ENCODE measurements at regions not wholly inside any gene's neighbourhood (a gene's known extent, or its start where the extent isn't known, plus 50 kb on each side); places are given as distances from the start of the nearest gene placed in this dataset.
"Not testable (repeated sequence)": the region's sequence is repeated elsewhere in the genome, so short reads cannot be mapped to it uniquely, and the experiment has no call there.

DNA sequence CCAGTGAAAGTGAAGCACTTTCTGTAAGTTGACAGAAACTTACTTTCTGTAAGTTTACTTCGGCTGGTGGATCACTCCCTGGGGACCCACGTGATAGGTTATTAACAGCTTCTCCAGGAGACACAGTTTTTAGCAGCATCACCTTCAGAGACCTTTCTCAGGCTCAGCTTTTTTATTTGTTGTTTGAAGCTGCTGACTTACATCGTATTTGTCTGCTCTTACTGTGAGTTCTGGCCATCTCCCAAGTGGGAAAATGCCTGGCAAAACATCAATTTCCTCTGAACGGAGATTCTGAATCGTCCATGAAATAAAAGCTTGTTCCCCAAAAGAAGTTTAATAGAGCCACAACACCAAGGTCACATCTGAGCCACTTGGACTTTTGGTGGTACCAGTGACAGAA is 178.7 kb upstream of the PODXL start:
- DNase-seq (ENCODE audit: low spot score) = no peak

DNA sequence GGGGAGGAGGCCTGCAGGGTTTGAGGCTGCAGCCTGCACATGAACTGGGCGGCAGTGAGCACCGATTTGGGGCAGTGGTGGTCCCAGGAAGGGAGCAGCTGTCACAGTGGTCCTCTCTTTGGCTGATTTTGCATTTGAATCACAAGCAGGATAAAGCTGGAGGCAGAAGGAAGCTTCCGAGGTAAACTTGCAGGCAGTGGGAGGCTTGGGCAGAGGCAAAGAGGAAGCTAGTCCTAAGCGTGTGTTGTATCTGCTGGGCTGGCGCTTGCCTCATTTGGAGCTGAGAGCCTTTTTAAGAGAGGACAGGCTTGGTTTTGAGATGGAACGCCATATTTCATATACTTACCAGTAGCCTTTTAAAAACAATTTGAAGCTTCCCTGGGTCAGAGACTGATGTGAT is 177.2 kb upstream of the PODXL start:
- no peak for DNase-seq (ENCODE audit: low spot score)

DNA sequence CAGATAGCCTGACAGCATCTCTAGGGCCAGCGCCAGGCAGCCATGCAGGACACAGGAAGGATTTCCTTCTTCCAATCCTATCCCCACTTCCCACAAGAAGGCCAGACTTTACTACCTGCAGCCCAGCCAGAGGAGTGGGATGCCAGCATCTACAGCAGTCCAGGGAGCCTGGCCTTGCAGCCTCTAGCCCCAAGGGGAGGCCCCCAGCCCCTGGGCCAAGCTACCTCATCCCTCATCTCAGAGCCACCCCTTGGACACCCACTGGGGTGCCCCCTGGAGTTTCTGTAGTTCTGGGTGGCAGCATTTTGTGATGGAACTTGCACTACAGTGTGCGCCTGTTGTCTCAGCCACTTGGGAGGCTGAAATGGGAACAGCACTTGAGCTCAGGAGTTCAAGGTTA is 170.8 kb upstream of the PODXL start:
- no peak for DNase-seq (ENCODE audit: low spot score)

DNA sequence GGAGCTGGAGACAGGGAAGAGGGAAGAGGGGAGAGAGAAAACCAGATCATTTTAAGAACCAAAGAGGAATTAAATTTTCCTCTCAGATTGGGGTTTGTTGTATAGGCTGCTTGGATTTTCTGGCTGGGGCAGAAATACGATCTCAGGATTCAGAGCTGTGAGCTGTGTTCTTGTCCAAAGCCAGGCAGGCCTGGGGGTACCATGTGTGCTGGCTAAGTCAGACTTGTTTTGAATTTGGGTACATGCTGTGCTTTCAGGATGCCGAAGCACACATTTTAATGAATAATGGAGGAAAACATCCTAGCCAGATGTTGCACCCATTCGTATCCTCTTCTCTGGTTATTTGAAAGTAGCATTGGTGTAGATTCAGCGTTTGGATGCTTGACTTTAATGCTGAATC is 170.3 kb upstream of the PODXL start:
- DNase-seq (ENCODE audit: low spot score) = no peak

DNA sequence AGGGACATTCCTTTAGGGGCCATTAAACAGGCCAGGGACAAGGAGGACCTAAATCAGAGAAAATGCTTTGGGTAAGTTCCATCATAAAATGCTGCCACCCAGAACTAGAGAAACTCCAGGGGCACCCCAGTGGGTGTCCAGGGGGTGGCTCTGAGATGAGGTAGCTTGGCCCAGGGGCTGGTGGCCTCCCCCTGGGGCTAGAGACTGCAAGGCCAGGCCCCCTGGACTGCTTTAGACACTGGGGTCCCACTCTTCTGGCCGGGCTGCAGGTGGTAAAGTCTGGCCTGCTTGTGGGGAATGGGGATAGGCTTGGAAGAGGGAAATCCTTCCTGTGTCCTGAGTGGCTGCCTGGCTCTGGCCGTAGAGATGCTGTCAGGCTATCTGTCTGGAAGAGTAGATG is 169.6 kb upstream of the PODXL start:
- DNase-seq (ENCODE audit: low spot score) = no peak

DNA sequence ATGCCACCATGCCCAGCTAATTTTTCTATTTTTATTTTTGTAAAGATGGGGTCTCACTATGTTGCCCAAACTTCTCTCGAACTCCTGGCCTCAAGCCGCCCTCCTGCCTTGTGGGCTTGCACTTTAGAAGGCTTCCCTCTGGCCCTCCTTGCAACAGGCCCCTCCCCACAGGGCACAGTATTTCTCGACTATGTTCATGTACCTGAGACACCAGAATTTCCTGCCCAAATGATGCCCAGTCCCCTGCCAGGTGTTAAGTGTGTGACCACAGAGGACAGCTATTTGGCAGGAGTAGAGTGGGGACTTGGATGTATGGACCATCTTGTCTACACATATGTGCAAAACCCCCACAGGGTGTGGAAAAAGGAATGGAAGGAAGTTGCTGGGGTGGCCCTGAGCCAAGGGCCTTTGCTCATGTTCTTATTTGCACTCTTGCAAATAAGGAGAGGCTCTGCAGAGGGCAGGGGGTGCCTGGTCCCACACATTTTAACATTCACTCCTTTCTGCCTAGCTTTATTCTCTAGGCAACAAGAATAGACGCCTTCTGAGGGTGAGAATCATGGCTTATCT is 168.4 kb upstream of the PODXL start:
- no peak for DNase-seq (ENCODE audit: low spot score)

DNA sequence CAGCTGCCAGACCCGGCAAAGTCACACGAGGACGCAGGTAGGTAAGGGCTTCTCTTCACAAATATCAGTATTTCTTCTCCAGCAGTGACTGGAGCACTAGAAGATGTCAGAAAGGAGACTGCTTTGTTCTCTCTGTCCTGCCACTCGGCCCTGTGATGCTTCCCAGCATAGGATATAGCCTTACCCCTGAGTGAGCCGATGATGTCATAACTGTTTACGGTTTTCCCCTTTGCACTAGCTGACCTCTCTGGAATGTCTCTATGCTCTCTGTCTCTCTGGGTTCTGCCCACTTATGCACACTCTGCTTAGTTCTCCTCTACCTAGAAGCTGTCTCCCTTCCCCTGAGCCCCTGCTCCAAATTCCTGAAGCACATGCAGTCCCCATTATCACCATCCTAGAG is 167.5 kb upstream of the PODXL start:
- DNase-seq (ENCODE audit: low spot score) = no peak

DNA sequence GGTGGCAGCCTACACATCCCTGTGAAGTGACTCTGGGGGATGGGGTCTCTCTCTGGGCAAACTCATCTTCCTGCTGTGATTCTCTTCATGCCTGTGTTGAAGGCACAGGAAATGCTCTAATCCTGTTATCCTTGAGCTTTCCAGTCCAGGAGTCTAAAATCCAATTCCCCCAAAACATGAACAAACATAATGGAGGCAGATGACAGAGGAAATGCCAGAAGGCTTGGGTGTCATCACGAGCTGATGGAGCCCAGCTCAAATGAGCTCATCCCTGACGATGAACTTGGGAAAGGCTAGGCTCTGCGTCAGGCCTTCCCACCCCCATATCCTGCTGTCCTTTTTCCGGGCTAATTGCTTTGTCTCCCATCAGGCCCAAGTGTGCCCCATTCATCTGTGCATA is 165.9 kb upstream of the PODXL start:
- DNase-seq (ENCODE audit: low spot score) = no peak

DNA sequence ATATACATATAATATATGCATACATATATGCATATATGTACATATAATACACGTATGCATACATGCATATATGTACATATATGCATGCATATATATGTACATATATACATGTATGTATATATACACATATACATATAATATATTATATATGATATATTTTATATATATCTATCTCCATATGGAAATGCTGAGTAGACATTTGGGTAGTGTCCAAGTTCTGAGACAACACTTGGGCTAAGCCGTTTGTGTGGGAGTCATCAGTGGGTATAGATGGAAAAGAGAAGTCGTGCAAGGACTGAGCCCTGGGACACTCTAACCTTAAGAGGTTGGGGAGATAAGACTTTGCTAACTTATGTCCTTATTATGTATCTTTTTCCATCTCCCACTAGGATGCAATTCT is 165.2 kb upstream of the PODXL start:
- DNase-seq (ENCODE audit: low spot score) = no peak

DNA sequence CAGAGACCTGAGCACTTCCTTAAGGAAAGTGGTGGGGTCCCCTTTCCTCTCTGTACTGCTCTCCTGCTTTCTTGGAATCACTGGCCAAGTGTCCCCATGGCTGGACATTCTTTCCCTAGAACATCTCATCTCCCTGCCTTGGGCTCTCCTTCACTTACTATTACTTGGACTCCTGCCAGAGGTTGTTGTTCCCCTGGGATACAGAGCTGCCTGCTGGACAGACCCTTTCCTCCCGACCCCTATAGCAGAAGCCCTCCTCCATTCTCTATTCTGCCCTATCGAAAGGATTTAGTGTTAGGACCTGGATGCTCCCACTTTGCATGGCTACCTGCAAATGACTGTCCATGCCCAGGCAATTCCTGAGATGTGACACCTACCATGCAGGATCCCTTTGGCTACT is 164.3 kb upstream of the PODXL start:
- no peak for DNase-seq (ENCODE audit: low spot score)

DNA sequence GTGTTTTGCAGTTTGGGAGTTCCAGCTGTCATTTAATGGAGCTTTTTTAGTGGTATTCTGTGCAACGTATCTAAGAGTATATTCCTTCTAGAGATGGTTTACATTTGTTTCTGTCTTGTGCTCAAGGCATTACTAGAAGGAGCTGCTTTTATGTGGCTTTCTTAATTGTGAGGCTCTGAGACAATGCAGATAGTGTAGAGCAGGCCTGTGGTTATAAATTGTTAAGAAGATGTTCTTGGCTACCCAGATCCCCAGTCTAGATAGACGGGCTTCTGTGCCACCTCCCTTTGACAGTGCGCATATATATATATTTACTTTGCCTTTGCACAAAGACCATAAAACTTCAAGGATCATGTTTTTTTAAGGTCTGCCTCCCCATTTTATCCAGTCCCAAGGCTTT is 160.8 kb upstream of the PODXL start:
- no peak for DNase-seq (ENCODE audit: low spot score)

DNA sequence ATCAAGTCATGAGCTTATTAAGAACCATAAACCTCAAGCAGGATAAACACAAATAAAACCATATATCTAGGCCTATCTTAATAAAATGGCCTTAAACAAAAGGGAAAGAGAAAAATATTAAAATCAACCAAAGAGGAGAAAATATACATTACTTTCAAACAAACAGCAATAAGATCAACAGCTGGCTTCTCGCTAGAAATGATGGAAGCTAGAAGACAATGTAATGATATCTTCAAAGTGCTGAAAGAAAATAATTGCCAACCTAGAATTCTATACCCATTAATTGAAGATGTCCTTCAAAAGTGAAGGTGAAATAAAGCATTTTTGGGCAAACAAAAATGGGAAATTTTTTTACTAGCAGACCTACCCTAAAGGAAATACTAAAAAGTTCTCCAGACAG is 142.9 kb upstream of the PODXL start:
- no peak for DNase-seq (ENCODE audit: low spot score)

DNA sequence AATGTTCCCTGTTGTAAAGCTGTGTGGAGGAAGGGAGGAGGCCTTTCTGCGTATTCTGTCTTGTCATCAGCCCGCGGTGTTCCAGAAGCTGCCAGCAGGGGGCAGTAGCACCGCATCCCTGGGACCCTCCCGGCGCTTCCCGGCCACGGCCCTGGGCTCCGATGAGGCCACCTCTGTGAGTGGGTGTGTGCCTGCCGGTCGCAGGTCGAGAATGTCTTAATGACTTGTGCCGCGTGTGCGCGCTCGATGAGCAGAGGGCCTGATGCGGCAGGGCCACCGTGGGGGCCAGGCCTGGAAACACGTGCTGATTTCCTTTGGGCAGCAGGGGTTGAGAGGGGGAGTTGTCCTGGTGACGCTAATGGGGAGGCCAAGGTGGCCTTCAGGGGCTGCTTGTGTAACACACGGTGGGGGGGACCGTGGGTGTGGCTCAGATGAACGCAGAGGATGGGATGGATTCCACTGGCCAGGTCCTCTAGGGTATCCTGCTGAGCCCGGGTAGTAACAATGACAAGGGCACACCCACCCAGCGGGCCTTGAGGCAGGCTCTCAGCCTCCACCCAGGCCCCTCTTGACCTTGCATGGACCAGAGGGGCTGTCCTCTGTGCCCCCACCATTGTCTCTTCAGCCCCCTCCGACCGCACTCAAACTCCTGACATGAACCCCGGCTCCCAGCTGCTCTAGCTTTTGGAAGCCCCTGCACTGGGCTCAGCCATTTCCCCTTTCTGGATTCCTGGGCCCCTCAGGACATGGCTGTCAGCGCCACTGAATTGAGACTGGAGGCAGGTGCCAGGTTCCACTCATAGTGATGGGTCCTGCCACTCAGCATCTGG is 135.9 kb upstream of the PODXL start:
- peak; percentile 54 for DNase-seq (ENCODE audit: low spot score)

DNA sequence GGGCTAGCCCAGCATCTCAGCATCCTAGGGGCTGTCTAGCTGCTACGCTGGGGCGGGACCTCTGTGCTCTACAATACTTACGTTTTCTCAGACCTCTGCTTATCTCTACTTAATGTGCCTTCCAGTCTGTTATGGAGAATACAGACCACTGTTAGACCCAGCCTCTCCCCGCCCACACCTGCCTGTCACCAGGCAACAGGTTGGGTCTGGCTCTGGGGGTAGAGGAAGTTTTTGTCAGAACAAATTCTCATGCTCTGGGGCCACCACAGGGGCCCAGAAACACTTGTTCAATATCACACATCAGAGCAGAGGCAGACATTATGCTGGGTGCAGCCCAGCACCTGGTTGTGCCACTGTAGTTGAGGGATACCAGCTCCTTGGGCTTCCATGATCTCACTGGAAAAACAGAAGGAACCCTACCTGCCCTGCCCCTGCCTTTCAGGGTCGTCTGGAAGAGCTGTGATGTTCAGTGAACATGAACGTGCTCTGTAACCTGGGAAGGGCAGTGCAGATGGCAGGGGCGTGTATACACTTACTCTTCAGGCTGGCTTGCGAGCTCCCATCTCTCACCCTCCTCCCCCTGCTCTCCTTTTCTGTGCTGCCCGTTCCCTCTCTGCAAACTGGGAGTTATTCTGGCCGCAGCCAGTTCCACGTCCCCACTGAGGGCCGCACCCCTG is 135.2 kb upstream of the PODXL start:
- DNase-seq (ENCODE audit: low spot score) = no peak

DNA sequence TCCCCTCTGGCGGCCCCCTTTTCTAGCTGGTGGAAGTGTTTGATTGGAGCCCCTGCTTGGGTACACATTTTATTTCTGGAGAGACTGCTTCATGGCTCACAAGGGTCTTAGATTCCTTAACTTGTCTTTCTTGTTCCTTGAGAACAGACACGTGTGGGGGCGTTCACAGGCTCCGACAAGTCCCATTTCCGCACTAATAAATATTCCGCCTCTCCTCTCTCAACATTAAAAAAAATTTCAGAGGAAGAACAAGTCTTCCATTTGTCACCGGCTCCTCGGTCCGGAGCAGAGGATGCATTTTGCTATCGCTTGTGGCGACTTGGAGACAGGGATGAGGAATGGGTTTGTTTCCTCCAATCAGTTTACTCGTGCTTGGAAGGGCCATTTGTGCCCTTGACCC is 134.0 kb upstream of the PODXL start:
- DNase-seq (ENCODE audit: low spot score) = no peak

DNA sequence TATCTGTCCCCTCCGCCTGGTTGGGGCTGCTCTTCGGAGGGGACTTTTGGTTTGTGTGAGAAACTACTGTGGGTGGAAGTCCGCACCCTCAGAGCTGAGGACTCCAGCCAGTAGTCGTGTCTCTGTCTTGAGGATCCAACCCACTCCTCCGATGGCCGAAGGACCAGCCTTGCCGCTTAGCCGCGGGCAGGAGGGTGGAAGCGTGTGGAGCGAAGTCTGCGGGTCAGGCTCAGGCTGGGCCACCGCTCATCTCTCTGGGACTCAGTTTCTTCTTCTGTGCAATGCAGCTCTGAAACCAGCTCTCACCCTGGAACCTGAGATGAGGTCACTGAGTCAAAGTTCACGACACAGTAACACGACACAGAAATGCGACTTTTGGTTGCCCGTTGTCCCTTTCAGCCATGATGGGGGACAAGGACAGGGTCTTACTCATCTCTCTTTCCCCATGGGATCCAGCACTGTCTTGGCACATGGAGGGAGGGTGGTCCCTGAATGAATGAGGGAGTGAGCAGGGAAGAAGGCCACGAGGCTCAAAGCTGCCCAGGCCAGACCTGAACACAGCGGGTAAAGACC is 133.3 kb upstream of the PODXL start:
- DNase-seq (ENCODE audit: low spot score) = no peak

DNA sequence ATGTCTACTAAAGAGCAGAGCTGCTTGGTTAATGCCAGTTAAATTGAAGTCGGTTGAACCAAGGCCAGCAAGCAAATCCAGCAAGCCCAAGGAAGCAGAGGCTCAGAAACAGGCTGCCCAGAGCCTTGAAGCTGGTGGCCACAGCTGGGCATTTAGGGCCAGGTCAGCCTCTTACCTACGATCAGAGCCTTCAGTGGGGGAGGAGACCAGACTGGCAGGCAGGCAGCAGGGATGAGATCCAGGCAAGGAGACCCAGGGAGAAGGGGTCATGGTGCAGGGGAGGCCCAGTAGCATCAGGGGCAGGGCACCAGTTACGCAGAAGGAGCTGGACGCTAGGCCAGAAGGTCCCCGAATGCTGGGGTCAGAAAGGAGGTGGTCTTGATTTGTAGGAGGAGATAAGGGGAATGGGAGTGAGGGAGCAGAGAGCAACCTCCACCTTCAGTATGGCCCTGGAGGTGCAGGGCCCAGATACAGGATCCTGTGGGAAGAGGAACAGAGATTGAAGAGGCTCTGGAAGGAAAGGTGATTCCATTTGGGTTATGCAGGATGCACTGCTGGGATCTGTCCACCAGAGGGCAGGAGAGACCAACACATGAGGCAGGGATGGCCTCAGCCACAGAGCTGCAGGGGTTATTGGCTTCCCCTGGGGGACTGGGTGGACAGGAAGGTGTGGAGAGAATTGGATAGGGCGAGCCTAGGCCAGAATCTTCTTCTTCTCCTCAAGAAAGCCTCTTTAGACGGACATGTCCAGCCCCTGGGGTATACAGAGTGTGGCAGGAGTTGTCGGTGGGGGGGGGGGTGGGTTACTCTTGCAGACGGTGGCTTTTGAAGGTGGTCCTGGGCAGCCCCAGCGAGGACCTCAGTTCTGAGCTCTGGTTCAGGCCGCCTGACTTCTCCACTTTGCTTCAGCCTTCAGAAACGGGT is 132.6 kb upstream of the PODXL start:
- peak; percentile 69 for DNase-seq (ENCODE audit: low spot score)

DNA sequence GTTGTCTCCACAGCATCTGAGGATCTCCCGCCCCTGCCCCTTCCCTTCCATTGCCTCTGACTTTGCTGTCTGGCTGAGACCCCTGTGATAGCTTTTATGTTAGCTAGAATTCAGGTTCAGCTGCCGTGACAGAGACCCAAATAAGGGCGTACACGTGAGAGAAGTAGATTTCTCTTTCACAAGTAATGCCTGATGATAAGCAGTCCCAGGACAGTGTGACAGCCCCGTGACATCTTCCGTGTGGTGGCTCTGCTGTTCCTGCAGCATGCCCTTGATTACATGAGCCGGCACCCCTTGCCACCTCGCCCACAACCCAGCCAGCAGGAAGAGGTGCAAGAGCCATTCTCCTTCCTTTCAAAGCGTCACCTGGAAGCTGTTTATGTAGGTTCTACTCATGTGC is 130.9 kb upstream of the PODXL start:
- no peak for DNase-seq (ENCODE audit: low spot score)

DNA sequence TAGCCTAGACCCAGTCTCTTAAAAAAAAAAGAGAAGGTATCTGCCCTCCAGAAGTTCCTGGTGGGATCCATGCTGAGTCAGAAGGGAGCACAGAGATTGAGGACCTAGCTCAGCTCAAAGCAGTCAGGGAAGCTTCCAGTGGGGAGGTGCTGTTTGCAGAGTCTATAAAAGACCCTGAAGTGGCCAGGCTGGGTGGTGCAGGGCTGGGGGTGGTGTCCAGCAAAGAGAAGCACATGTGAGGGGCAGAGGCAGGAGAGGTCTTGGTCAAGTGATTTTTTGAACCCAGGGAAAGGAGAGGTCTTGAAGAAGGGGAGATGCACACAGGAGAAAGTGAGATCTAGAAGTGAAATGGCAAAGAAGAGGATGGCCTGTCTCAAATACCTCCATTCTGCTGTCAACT is 130.4 kb upstream of the PODXL start:
- no peak for DNase-seq (ENCODE audit: low spot score)

DNA sequence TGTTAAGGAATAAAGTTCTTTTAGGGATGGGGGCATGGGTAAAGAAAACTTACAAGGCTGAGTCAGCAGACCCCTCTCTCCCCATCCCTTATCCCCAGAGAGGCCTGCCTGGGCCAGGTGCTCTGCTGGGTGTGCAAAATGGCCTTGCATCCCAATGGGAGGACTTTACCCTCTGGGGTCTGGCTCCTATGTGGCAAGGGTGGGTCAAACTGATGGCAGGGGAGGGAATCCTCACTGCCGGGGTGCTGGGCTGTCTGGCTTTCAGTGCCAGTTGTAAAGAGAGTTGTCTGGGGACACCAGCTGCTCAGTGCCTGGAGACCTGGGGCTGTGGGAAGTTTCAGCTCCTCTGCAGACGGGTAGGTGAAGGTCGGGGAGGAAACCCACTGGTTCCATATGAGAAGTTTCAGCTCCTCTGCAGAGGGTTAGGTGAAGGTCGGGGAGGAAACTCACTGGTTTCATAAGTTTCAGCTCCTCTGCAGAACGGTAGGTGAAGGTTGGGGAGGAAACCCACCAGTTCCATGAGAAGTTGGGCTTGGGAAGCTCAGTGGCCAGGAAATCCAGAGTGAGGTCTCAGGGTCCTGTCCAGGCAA is 127.2 kb upstream of the PODXL start:
- no peak for DNase-seq (ENCODE audit: low spot score)

DNA sequence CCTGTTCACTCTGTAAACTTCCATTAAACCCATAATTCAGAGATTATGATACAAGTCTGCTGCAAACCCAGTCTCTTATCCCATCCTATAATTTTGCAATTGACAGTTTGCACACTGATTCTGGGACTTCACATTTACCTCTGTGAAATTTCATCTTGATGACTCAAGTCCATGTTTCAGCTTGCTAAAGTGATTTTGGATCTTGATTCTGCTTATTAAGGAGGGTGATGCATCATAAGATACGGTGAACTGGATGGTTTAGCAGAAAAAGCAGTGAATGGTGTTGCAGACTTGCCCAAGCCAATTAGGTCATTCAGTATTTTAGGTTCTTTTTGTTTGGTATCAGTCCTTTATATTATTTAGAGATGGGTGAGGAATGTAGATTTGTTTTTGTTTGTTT is 125.5 kb upstream of the PODXL start:
- DNase-seq (ENCODE audit: low spot score) = no peak

DNA sequence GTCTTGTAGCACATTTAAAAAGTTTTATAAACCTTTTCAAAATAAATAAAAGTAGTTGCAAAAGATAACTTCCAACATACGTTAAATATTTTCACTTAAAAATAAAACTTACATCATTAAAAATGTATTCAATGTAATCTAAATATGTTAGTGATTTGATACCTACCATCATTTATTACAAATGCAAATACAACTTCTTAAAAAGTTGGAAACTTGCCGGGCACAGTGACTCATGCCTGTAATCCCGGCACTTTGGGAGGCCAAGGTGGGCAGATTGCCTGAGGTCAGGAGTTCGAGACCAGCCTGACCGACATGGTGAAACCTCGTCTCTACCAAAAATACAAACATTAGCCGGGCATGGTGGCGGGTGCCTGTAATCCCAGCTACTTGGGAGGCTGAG is 122.6 kb upstream of the PODXL start:
- not testable (repeated sequence) for DNase-seq (ENCODE audit: low spot score)
